SK-MEL-5 (cell line): ENCODE measurements at regions not wholly inside any gene's neighbourhood (a gene's known extent, or its start where the extent isn't known, plus 50 kb on each side); places are given as distances from the start of the nearest gene placed in this dataset.

Experiments
- small RNA-seq, 2 experiments: library from RNA; depleted of rRNA; stranded (forward); fragments of <200 nt; gene quantifications; one replicate each; pipeline ENCODE3, GENCODE V24; 2014

Small RNAs in the stretch of these regions (small RNA-seq; reads per million reads assigned to genes)
- 0 reads per million in 2 experiments for gene AC245291.3
- gene IGLVVII-41-1: 0 reads per million in 2 experiments
